PC-3 (cell line): ENCODE measurements at regions not wholly inside any gene's neighbourhood (a gene's known extent, or its start where the extent isn't known, plus 50 kb on each side); places are given as distances from the start of the nearest gene placed in this dataset.

Source experiments
- CTCF ChIP-seq: fragments of 300-600 bp; sonication (generic); conservative IDR thresholded peaks from 2 replicates; pipeline ENCODE4 v1.5.1; 2017; ENCODE audit warnings: antibody characterized with exemption, low read depth, mild to moderate bottlenecking, low read length
- EZH2 ChIP-seq: fragments of 300-600 bp; sonication (generic); IDR thresholded peaks from one replicate; pipeline ENCODE4 v1.6.1; 2017; ENCODE audit warnings: antibody characterized with exemption, mild to moderate bottlenecking, low read length; ENCODE audit not compliant: unreplicated experiment

- TF ChIP-seq CTCF (no peak), EZH2 (no peak)
These were observed 181.0 kb upstream of the GADL1 start for GRCh38 chr3:31075471-31075870.
